ENCODE measurements at regions not wholly inside any gene's neighbourhood (a gene's known extent, or its start where the extent isn't known, plus 50 kb on each side); places are given as distances from the start of the nearest gene placed in this dataset.
"Not testable (repeated sequence)": the region's sequence is repeated elsewhere in the genome, so short reads cannot be mapped to it uniquely, and the experiment has no call there.

DNA sequence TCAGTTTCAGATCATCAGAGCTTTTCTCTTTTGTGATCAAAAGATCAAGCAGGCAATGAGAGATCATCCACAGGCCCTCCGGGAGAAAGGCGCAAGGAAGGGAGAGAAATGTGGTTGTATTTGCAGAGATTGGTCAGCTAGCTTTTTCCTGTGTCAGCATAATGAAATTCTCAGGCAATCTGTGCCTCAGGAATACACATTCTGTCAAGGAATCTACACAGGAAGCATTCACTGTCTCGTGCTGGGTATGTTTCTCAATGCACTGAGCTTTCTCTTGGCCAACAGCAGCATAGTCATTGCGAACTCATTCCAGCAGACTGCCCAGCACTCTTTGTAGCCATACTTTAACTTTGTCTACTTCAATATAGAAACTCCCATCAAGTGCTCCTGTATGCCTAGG, 413.7 kb downstream of the PPP3CA start:
- no peaks in the 10 kb centered on the region for H3K36me3 ChIP-seq
- H3K27me3 ChIP-seq (replicated peaks) = no peaks in the 10 kb centered on the region
- H3K27ac ChIP-seq = no peak overlapping the region
- no peak overlapping the region for H3K4me3 ChIP-seq
- peaks cover 4% of the 10 kb centered on the region; the same call in 1 of the 2 replicates for H3K4me1 ChIP-seq (replicated peaks)
- H3K9me3 ChIP-seq (replicated peaks) = no peaks in the 10 kb centered on the region
- peak in 1 of 2 experiments; percentile 7 for DNase-seq (ENCODE audit: low read depth in 1 of 2, low spot score in 2 of 2)

DNA sequence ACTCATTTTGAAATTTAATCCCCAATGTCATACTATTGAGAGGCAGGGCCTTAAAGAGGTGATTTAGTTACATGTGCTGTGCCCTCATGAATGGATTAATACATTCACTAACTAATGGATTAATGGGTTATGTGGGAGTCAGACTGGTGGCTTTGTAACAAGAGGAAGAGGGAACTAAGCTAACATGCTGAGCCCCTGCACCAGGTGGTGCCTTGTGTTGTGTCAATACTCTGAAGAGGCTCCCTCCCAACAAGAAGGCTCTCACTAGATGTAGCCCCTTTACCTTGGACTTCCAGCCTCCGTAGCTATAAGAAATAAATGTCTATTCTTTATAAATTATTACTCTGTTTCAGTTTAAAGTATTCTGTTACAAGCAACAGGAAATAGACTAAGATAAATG, 411.9 kb upstream of the EMCN start:
- Histone ChIP-seq H3K9me3 (replicated peaks) (no peaks in the 10 kb centered on the region), H3K27me3 (replicated peaks) (no peaks in the 10 kb centered on the region), H3K4me1 (replicated peaks) (peaks cover 4% of the 10 kb centered on the region; the same call in 1 of the 2 replicates), H3K27ac (no peak overlapping the region), H3K4me3 (no peak overlapping the region), H3K36me3 (no peaks in the 10 kb centered on the region)
- DNase-seq (ENCODE audit: low read depth in 1 of 2, low spot score in 2 of 2) = no peak

- H3K27me3 ChIP-seq (replicated peaks) = no peaks in the 10 kb centered on the region
- no peaks in the 10 kb centered on the region for H3K36me3 ChIP-seq
- H3K27ac ChIP-seq = no peak overlapping the region
- peaks cover 4% of the 10 kb centered on the region; the same call in 1 of the 2 replicates for H3K4me1 ChIP-seq (replicated peaks)
- DNase-seq (ENCODE audit: low read depth in 1 of 2, low spot score in 2 of 2) = no peak
- no peak overlapping the region for H3K4me3 ChIP-seq
- H3K9me3 ChIP-seq (replicated peaks) = no peaks in the 10 kb centered on the region
Observed at GRCh38 chr4:100929135-100929534, 411.3 kb upstream of the EMCN start.

GRCh38 chr4:100926039-100926717, 408.4 kb upstream of the EMCN start:
- Histone ChIP-seq H3K27ac (no peak overlapping the region), H3K4me1 (replicated peaks) (no peaks in the 10 kb centered on the region), H3K27me3 (replicated peaks) (no peaks in the 10 kb centered on the region), H3K36me3 (no peaks in the 10 kb centered on the region), H3K9me3 (replicated peaks) (no peaks in the 10 kb centered on the region), H3K4me3 (no peak overlapping the region)
- no peak for DNase-seq (ENCODE audit: low read depth in 1 of 2, low spot score in 2 of 2)

DNA sequence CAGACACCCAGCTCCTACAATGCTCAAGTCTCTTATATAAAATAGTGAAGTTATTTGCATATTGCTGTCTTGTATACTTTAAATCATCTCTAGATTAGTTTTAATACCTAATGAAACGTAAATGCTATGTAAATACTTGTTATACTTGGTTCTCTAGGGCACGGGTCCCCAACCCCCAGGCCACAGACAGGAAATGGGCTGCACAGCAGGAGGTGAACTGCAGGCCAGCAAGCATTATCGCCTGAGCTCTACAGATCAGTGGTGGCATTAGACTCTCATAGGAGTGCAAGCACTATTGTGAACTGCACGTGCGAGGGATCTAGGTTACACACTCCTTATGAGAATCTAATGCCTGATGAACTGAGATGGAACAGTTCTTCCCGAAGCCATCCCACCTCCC, 395.9 kb upstream of the EMCN start:
- no peak for DNase-seq (ENCODE audit: low read depth in 1 of 2, low spot score in 2 of 2)
- no peak overlapping the region for H3K4me3 ChIP-seq
- no peaks in the 10 kb centered on the region for H3K27me3 ChIP-seq (replicated peaks)
- no peaks in the 10 kb centered on the region for H3K4me1 ChIP-seq (replicated peaks)
- H3K9me3 ChIP-seq (replicated peaks) = no peaks in the 10 kb centered on the region
- H3K27ac ChIP-seq = no peak overlapping the region
- H3K36me3 ChIP-seq = no peaks in the 10 kb centered on the region

- no peaks in the 10 kb centered on the region for H3K9me3 ChIP-seq (replicated peaks)
Observed at GRCh38 chr4:100908540-100908939, 390.7 kb upstream of the EMCN start.

DNA sequence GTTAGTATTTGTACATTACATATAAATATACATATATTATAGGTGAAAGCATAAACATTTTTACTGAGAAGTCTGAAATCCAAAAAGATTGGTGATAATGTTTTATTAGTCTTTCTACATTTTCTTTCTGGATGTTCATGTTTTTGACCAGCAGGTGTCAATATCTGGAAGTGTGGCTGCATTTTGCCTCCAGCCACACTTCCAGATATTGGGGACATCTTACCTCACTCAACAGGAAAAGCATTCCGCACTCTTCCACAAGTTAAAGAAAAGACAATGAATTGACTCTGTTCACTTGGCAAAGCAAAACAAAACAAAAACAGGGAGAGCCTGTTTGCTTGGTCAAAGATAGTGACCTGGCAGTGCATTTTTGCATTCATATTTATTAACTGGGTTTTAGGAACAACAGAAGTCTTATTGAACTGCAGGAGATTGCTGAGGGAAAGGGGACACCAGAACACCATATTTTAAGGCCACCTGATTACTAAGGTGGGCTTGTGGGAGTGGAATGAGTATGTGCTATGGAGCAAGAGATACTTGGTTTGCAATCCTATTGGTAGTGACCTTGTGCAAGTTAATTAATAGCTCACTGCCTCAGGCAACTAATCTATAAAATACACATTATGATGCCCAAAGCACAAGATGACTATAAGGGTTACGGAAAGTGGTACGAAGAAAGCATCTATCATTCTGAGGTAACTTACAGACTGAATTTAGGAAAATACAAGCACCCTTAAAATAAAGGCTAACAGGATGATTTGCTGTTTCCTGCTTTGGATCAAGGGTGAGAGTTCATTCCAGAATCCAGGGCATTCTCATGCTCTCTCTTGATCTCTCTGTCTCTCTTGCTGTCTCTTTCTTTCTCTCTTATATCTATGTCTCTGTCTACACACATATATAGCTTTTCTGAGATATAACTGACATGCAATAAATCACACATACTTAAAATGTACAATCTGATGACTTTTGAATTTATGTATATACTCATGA, 389.9 kb upstream of the EMCN start:
- no peaks in the 10 kb centered on the region for H3K27me3 ChIP-seq (replicated peaks)
- no peak overlapping the region for H3K4me3 ChIP-seq
- no peak for DNase-seq (ENCODE audit: low read depth in 1 of 2, low spot score in 2 of 2)
- H3K36me3 ChIP-seq = no peaks in the 10 kb centered on the region
- H3K4me1 ChIP-seq (replicated peaks) = no peaks in the 10 kb centered on the region
- no peak overlapping the region for H3K27ac ChIP-seq
- no peaks in the 10 kb centered on the region for H3K9me3 ChIP-seq (replicated peaks)

More at GRCh38 chr4:100908540-100908939, 390.7 kb upstream of the EMCN start:
- Histone ChIP-seq H3K4me3 (no peak overlapping the region), H3K4me1 (replicated peaks) (no peaks in the 10 kb centered on the region), H3K36me3 (no peaks in the 10 kb centered on the region), H3K27me3 (replicated peaks) (no peaks in the 10 kb centered on the region), H3K27ac (no peak overlapping the region)
- no peak for DNase-seq (ENCODE audit: low read depth in 1 of 2, low spot score in 2 of 2)

DNA sequence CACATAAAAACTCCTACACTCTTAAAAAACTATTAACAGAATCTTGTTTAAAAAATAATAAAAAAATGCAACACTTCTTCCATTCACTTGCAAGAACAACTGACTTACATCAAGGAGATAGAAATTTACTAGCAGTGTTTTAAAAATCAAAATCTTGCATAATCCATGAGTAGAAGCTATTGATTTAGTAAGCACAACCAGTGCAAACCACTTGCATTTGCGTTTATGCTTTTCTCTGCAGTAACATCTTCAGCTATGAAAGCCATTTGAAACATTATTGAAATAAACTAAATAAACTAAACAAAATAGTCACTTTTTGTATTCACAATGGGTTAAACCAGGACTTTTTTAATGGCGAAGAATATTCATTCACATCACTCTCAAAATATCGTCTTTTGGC, 389.2 kb upstream of the EMCN start:
- Histone ChIP-seq H3K27me3 (replicated peaks) (no peaks in the 10 kb centered on the region), H3K27ac (no peak overlapping the region), H3K9me3 (replicated peaks) (no peaks in the 10 kb centered on the region), H3K4me3 (no peak overlapping the region), H3K36me3 (no peaks in the 10 kb centered on the region), H3K4me1 (replicated peaks) (no peaks in the 10 kb centered on the region)
- no peak for DNase-seq (ENCODE audit: low read depth in 1 of 2, low spot score in 2 of 2)

- not testable (repeated sequence) for DNase-seq (ENCODE audit: low read depth in 1 of 2, low spot score in 2 of 2); H3K4me3 ChIP-seq; H3K36me3 ChIP-seq; H3K4me1 ChIP-seq (replicated peaks); H3K27ac ChIP-seq; H3K9me3 ChIP-seq (replicated peaks); H3K27me3 ChIP-seq (replicated peaks)
Observed at GRCh38 chr4:100900945-100901344, 383.1 kb upstream of the EMCN start.

DNA sequence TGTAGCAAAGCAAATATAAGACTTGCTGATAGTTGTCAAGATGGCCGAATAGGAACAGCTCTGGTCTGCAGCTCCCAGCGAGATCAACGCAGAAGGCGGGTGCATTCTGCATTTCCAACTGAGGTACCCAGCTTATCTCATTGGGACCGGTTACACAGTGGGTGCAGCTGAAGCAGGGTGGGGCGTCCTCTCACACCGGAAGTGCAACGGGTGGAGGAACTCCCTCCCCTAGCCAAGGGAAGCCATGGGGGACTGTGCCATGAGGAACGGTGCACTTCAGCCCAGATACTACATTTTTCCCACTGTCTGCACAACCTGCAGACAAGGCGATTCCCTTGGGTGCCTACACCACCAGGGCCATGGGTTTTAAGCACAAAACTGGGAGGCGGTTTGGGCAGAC, 382.3 kb upstream of the EMCN start:
- H3K36me3 ChIP-seq = no peaks in the 10 kb centered on the region
- no peaks in the 10 kb centered on the region for H3K9me3 ChIP-seq (replicated peaks)

GRCh38 chr4:100898844-100899243, 381.0 kb upstream of the EMCN start:
- no peak overlapping the region for H3K4me3 ChIP-seq
- no peaks in the 10 kb centered on the region for H3K9me3 ChIP-seq (replicated peaks)
- no peak overlapping the region for H3K27ac ChIP-seq
- DNase-seq (ENCODE audit: low read depth in 1 of 2, low spot score in 2 of 2) = no peak
- H3K36me3 ChIP-seq = no peaks in the 10 kb centered on the region
- H3K4me1 ChIP-seq (replicated peaks) = no peaks in the 10 kb centered on the region
- no peaks in the 10 kb centered on the region for H3K27me3 ChIP-seq (replicated peaks)

More for the DNA sequence above, 382.3 kb upstream of the EMCN start:
- DNase-seq (ENCODE audit: low read depth in 1 of 2, low spot score in 2 of 2) = no peak
- Histone ChIP-seq H3K4me3 (no peak overlapping the region), H3K27me3 (replicated peaks) (no peaks in the 10 kb centered on the region), H3K27ac (no peak overlapping the region), H3K4me1 (replicated peaks) (no peaks in the 10 kb centered on the region)

GRCh38 chr4:100895556-100896197, 377.9 kb upstream of the EMCN start:
- Histone ChIP-seq H3K4me3 (peak overlapping the region; percentile 21), H3K27me3 (replicated peaks) (no peaks in the 10 kb centered on the region), H3K9me3 (replicated peaks) (no peaks in the 10 kb centered on the region), H3K27ac (no peak overlapping the region), H3K36me3 (no peaks in the 10 kb centered on the region), H3K4me1 (replicated peaks) (no peaks in the 10 kb centered on the region)
- DNase-seq (ENCODE audit: low read depth in 1 of 2, low spot score in 2 of 2) = peak in 1 of 2 experiments; percentile 13

DNA sequence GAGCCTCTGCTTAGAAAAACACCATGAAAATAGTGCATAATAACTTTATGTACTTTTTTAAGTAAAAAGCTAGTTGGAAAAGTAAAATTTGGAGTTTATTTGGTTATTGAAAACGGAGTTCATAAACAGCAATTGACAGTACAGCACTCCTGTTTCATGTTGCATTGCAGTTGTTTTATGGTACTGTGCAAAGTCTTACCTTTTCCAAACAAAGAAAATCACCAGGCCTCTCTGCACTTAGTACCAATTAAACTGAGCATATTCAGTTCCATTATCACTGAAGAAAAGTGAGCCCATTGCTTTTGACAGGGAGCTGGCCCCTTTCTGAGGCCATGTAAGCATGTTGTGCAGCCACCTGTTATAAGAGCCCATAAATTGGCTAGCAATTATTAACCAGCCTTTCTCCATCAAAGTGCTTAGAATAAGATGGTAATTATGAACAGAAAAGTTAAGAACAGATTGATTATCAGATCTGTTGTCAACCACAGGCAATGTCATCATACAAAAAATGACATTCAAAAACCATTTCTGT, 376.6 kb upstream of the EMCN start:
- DNase-seq (ENCODE audit: low read depth in 1 of 2, low spot score in 2 of 2) = no peak
- Histone ChIP-seq H3K36me3 (no peaks in the 10 kb centered on the region), H3K9me3 (replicated peaks) (no peaks in the 10 kb centered on the region), H3K27me3 (replicated peaks) (no peaks in the 10 kb centered on the region), H3K4me3 (no peak overlapping the region), H3K27ac (no peak overlapping the region), H3K4me1 (replicated peaks) (no peaks in the 10 kb centered on the region)

Measured in SJSA1 (cell line).